IMR-90 (cell line): ENCODE measurements at regions not wholly inside any gene's neighbourhood (a gene's known extent, or its start where the extent isn't known, plus 50 kb on each side); places are given as distances from the start of the nearest gene placed in this dataset.

ENCODE experiments used
- ATAC-seq: fragments of 200-7000 bp; cut with Tn5 transposase; 2 replicates; pipeline ENCODE4 v1.9.1; 2020; ENCODE audit warnings: low read depth, mild to moderate bottlenecking, moderate library complexity
- BruUV-seq: library from RNA; stranded (reverse); fragments of 400-500 nt; replicated peaks from 2 replicates; lab custom pipeline; 2021; lab: Mats Ljungman, UMichigan
- CTCF ChIA-PET: fragments of 300-600 bp; formaldehyde crosslinking; extraction: SDS; loops from one replicate; lab custom pipeline; 2021; ENCODE audit warnings: antibody characterized with exemption; lab: Yijun Ruan, JAX
- POLR2A ChIA-PET: fragments of 300-600 bp; sonication (Branson Sonifier 250); formaldehyde crosslinking; loops from one replicate; lab custom pipeline; 2022; ENCODE audit warnings: antibody characterized with exemption; ENCODE audit not compliant: unreplicated experiment; lab: Charles Lee
- DNase-seq: peaks from one replicate; pipeline ENCODE4 v3.0.0; 2013
- H2AFZ ChIP-seq: replicated peaks from 2 replicates; pipeline ENCODE3; 2013; ENCODE audit warnings: low read length, mild to moderate bottlenecking; ENCODE audit not compliant: poor library complexity
- H2AK5ac ChIP-seq: 2 replicates; pipeline ENCODE4 v1.6.1; 2013; ENCODE audit warnings: low read depth, low read length, inconsistent platforms
- H2AK9ac ChIP-seq: replicated peaks from 2 replicates; pipeline ENCODE3; 2013; ENCODE audit warnings: mild to moderate bottlenecking, low read depth, low read length, moderate library complexity; ENCODE audit not compliant: poor library complexity
- H2BK120ac ChIP-seq: 2 replicates; pipeline ENCODE4 v1.6.1; 2013; ENCODE audit warnings: low read depth, low read length, inconsistent platforms
- H2BK15ac ChIP-seq: 3 replicates; pipeline ENCODE4 v1.6.1; 2013; ENCODE audit warnings: low read depth, low read length, inconsistent platforms
- H2BK20ac ChIP-seq: 2 replicates; pipeline ENCODE4 v1.6.1; 2013; ENCODE audit warnings: low read depth, mild to moderate bottlenecking, inconsistent platforms, low read length, moderate library complexity
- H2BK5ac ChIP-seq: 2 replicates; pipeline ENCODE4 v1.6.1; 2013; ENCODE audit warnings: mild to moderate bottlenecking, low read depth, low read length, inconsistent platforms; ENCODE audit not compliant: poor library complexity, severe bottlenecking
- H3K14ac ChIP-seq: replicated peaks from 2 replicates; pipeline ENCODE4 v1.6.1; 2013; ENCODE audit warnings: low read depth, low read length, inconsistent platforms
- H3K18ac ChIP-seq: 2 replicates; pipeline ENCODE4 v1.6.1; 2013; ENCODE audit warnings: low read depth, low read length, control low read depth
- H3K23ac ChIP-seq: 2 replicates; pipeline ENCODE4 v1.6.1; 2013; ENCODE audit warnings: low read depth, low read length, inconsistent platforms
- H3K27ac ChIP-seq: 2 replicates; pipeline ENCODE4 v1.5.1; 2013; ENCODE audit warnings: mild to moderate bottlenecking, control low read depth, low read length; ENCODE audit not compliant: insufficient read depth
- H3K27me3 ChIP-seq: 2 replicates; pipeline ENCODE4 v1.6.1; 2013; ENCODE audit warnings: low read length; ENCODE audit not compliant: control insufficient read depth, insufficient read depth
- H3K36me3 ChIP-seq: 2 replicates; pipeline ENCODE4 v1.6.1; 2013; ENCODE audit warnings: low read length, mixed read lengths; ENCODE audit not compliant: control insufficient read depth, insufficient read depth
- H3K4ac ChIP-seq: 2 replicates; pipeline ENCODE4 v1.6.1; 2013; ENCODE audit warnings: low read depth, low read length, inconsistent platforms
- H3K4me1 ChIP-seq: 2 replicates; pipeline ENCODE4 v1.6.1; 2013; ENCODE audit warnings: low read length, mixed read lengths; ENCODE audit not compliant: control insufficient read depth, insufficient read depth
- H3K4me2 ChIP-seq: 2 replicates; pipeline ENCODE4 v1.6.1; 2013; ENCODE audit warnings: low read depth, mild to moderate bottlenecking, control low read depth, low read length, moderate library complexity
- H3K4me3 ChIP-seq: 2 replicates; pipeline ENCODE4 v1.5.1; 2013; ENCODE audit warnings: low read depth, mild to moderate bottlenecking, control low read depth, low read length, moderate library complexity; ENCODE audit not compliant: insufficient read depth
- H3K56ac ChIP-seq: 2 replicates; pipeline ENCODE4 v1.6.1; 2013; ENCODE audit warnings: low read length, inconsistent platforms; ENCODE audit not compliant: insufficient read depth; ENCODE audit errors: extremely low read depth
- H3K79me1 ChIP-seq, 2 experiments: 2 replicates each; pipeline ENCODE4 v1.6.1; 2013; ENCODE audit warnings: low read length in 2 of 2, inconsistent platforms in 1 of 2, low read depth in 1 of 2
- H3K9ac ChIP-seq: 2 replicates; pipeline ENCODE4 v1.6.1; 2013; ENCODE audit warnings: low read depth, low read length, control low read depth
- H3K9me1 ChIP-seq: 2 replicates; pipeline ENCODE4 v1.6.1; 2013; ENCODE audit warnings: low read length, inconsistent platforms; ENCODE audit not compliant: insufficient read depth
- H3K9me3 ChIP-seq: 2 replicates; pipeline ENCODE4 v1.6.1; 2013; ENCODE audit warnings: low read length; ENCODE audit not compliant: control insufficient read depth, insufficient read depth
- H4K20me1 ChIP-seq: 2 replicates; pipeline ENCODE4 v1.6.1; 2013; ENCODE audit warnings: low read length, inconsistent platforms; ENCODE audit not compliant: insufficient read depth
- H4K5ac ChIP-seq: 2 replicates; pipeline ENCODE4 v1.6.1; 2013; ENCODE audit warnings: mild to moderate bottlenecking, low read depth, low read length, control low read depth
- H4K8ac ChIP-seq, 2 experiments: 2 replicates each; pipeline ENCODE4 v1.6.1; 2013; ENCODE audit warnings: low read depth in 2 of 2, low read length in 2 of 2, control low read depth in 1 of 2, inconsistent platforms in 1 of 2
- H4K91ac ChIP-seq: 2 replicates; pipeline ENCODE4 v1.6.1; 2013; ENCODE audit warnings: low read depth, low read length, inconsistent platforms; ENCODE audit not compliant: insufficient read depth
- CHD1 ChIP-seq: IDR thresholded peaks from 2 replicates; pipeline ENCODE4 v1.6.1; 2012; ENCODE audit warnings: low read depth, low read length, improper control_type of control experiment
- WGBS, 2 experiments: methylation state at CpG; one replicate each; pipeline versions ENCODE4 v1.1.5 to v1.1.7; 2013; ENCODE audit warnings: missing lambda C conversion rate in 2 of 2; ENCODE audit not compliant: insufficient read length in 1 of 2; ENCODE audit errors: extremely low coverage in 2 of 2; 5-methylcytosine and 5-hydroxymethylcytosine counted together
- dilution Hi-C: fragments of 300-500 bp; cut with HindIII; formaldehyde crosslinking; loops from one replicate; pipeline ENCODE4 v1.14.3; 2018; ENCODE audit warnings: low sequenced_read_pairs; ENCODE audit not compliant: unreplicated experiment
- in situ Hi-C: fragments of 300-500 bp; cut with MboI; formaldehyde crosslinking; loops from 3 replicates; pipeline ENCODE4 v1.14.3; 2019; ENCODE audit warnings: low sequenced_read_pairs, inconsistent platforms, mixed read lengths
- intact Hi-C: fragments of 100-400 bp; cut with micrococcal nuclease; formaldehyde crosslinking; loops from 2 replicates; pipeline ENCODE4 v1.10.0; 2022

- ATAC-seq (no peak), DNase-seq (no peak)
- Histone ChIP-seq H3K4ac (no peak overlapping the region), H4K20me1 (no peaks in the 10 kb centered on the region), H3K27ac (no peak overlapping the region), H4K5ac (no peak overlapping the region), H3K36me3 (no peaks in the 10 kb centered on the region), H3K79me1 (no peaks in the 10 kb centered on the region), H2BK15ac (peak overlapping the region; percentile 31; the same call in 1 of the 3 replicates), H4K8ac (peak overlapping the region in 1 of 2 experiments; percentile 25; a peak in 1 of 4 replicates), H4K91ac (no peak overlapping the region), H3K9me1 (peaks cover 4% of the 10 kb centered on the region), H2AFZ (no peak overlapping the region), H3K9me3 (no peaks in the 10 kb centered on the region), H2BK20ac (no peak overlapping the region), H3K18ac (no peak overlapping the region), H2AK9ac (no peak overlapping the region), H3K4me2 (no peak overlapping the region), H3K27me3 (peaks cover 7% of the 10 kb centered on the region), H3K23ac (no peak overlapping the region), H2AK5ac (peak overlapping the region; percentile 27; the same call in 1 of the 2 replicates), H3K4me3 (no peak overlapping the region), H3K14ac (no peak overlapping the region), H3K4me1 (peaks cover 5% of the 10 kb centered on the region; the same call in 1 of the 2 replicates), H2BK5ac (no peak overlapping the region), H2BK120ac (no peak overlapping the region; the same call in 1 of the 2 replicates), H3K9ac (no peak overlapping the region), H3K56ac (no peak overlapping the region)
- intact Hi-C loops (no loop called here), in situ Hi-C loops (no loop called here), dilution Hi-C loops (no loop called here)
- no TSS peak for BruUV-seq
- ChIA-PET CTCF (interaction anchor here (0.6 kb wide), 2 partner anchors 336 to 409 kb away, joined by 3 read pairs; no protein-coding TSS in a partner anchor), POLR2A (no interaction called here)
- no peak for TF ChIP-seq CHD1
- WGBS, 2 experiments, result 100% methylated on average over 1 of the region's 12 CpGs; no CpG with 5 or more reads in 1 of the 2 experiments
Measured at GRCh38 chr5:142222866-142223558, 101.8 kb downstream of the SPRY4 start.
